GM19467 (cell line): ENCODE measurements at regions not wholly inside any gene's neighbourhood (a gene's known extent, or its start where the extent isn't known, plus 50 kb on each side); places are given as distances from the start of the nearest gene placed in this dataset.
"Not testable (repeated sequence)": the region's sequence is repeated elsewhere in the genome, so short reads cannot be mapped to it uniquely, and the experiment has no call there.

ENCODE experiments used
- ATAC-seq: cut with Tn5 transposase; IDR thresholded peaks from one replicate; pipeline ENCODE4 v1.9.1; 2021; ENCODE audit warnings: mild to moderate bottlenecking, moderate library complexity; ENCODE audit not compliant: unreplicated experiment

DNA sequence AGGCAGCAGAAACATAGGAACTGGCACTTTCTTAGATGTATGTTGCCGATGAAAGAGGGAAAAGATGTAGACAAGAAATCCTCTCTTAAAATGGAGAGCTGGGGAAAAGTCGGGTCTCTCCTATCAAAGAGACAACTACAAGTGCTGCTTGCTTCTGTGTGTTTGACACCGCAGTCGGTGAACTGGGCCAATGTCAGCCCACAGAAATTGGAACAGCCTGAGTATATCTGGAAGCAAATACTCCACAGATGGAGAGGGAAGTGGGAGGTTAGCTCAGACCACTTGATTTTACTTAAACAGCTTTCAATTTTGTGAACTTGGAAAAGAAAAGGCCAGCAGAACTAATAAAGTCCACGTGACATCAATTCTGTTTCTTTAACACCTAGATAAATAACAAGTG, 230.9 kb upstream of the FAT1 start:
- no peak for ATAC-seq

DNA sequence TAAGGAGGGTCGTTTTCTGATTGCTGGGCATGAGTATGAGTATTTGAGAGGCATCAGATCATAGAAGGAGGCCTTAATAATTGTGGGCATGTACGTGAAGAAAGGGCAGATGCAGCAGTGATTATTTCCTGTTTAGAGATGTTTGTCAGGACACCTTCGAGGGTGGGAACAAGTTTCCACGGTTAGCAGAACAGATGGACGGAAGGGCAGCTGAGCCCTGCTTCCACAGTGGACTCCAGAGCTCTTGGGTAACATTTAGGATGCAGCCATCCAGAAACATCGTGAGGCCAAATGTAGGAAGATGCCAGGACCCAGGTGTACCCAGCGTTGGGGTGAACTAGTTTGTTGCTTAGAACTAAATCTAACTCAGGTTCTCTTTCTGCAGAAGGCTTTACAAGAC, 231.3 kb upstream of the FAT1 start:
- ATAC-seq: no peak

DNA sequence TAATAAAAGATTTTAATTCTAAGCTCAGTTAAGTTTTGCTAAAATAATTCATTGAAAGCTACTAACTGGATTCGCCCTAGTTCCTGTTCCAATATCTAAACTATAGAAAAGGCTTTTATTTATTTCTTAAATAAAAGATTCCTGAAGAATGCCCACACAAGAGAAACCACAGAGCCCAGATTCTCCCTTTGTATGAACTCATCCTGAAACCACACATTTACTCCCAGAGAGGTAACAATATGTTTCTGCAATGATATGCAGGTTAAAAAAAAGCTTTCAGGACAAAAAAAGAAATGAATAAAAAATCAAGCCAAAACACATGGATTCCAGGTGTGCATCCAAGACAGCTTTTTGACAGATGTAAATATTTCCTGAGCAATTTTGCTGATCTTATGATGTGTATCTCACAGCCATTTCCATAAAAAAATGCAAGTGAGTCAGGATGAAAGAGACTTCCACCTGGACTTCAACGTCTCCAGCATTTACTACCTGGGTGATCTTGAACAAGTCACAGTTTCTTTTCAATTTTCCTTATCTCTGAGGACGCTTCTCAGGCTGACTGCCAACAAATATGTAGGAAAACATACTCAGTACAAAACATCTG, 234.4 kb upstream of the FAT1 start:
- no peak for ATAC-seq

GRCh38 chr4:186958726-186959350, 235.2 kb upstream of the FAT1 start:
- no peak for ATAC-seq

DNA sequence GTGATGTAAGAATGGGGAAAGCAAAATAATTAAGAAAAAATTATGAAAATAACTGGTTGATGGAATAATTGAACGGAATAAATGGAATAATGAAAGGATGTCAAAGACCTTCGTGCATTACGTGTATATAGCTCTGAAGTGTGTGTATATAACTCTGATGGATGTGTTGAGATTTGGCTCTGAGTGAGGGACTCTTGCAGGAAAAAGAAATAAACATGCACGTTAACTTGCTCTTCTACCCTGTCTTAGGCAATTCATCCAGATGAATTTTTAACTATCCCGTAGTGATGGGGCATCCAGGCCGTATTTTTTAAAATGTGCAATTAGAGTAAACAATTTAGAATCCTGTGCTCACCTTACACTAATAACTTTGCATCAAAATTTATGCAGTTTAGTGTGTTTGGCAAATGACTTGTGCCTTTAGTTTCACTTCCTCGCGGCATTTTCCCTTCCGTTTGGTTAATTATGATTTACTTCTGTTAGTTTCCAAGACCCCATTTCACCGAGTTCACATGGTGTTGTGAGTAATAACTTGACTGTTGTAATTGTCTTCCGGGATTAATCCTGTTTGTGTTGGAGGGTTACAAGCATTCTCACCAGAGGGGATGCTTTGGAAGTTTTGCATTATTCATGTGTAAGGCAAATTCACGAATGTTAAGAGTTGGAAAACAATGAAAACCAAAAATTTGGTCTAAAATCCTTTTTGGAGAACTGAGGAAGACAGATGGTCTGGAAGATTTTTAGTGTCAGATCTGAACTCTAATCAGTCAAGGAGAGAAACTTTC, 256.5 kb upstream of the FAT1 start:
- ATAC-seq: no peak

GRCh38 chr4:186981161-186981560, 257.5 kb upstream of the FAT1 start:
- ATAC-seq: no peak

DNA sequence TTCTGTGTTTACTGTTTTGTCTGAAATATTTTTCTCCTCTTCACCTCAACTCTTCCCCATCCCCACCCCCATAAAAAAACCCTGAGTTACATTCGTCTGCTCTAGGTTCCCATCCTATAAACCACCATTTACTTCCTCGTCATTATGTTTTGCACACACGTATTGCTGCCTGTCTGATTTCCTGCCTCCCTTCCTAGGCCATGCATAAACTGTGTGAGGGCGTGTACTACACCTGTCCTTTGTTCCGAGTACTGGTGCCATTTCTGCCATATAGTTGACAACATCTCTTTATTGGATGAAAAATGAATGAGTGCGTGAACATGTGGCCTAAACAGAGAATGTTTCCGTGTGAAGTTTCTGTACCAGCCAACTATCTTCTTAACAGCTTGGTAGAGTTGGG, 258.5 kb upstream of the FAT1 start:
- ATAC-seq: no peak

- no peak for ATAC-seq
Measured at GRCh38 chr4:186984105-186984644, 260.5 kb upstream of the FAT1 start.

DNA sequence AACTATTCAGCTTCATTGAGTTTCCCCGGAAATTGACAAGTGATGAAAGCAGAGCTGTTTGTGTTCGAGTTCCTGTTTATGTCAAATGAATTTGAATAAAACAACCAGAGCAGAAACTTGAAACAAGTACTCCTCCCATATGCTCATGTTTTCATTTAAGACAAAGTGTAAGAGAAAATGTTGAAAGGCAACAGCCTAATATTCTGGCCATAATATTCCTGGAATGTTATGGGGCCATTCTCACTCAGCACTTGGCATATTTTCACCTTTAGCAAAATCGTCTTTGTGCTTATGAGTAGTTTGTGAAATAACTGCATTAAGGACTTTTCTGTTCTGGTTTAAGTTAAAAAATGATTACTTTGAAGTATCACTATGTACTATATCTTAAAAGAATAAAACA, 276.0 kb upstream of the FAT1 start:
- no peak for ATAC-seq

- no peak for ATAC-seq
Measured at GRCh38 chr4:187000281-187000680, 276.6 kb upstream of the FAT1 start.

GRCh38 chr4:187002133-187002532, 278.5 kb upstream of the FAT1 start:
- ATAC-seq: not testable (repeated sequence)

- no peak for ATAC-seq
Measured at GRCh38 chr4:187004628-187005027, 281.0 kb upstream of the FAT1 start.

DNA sequence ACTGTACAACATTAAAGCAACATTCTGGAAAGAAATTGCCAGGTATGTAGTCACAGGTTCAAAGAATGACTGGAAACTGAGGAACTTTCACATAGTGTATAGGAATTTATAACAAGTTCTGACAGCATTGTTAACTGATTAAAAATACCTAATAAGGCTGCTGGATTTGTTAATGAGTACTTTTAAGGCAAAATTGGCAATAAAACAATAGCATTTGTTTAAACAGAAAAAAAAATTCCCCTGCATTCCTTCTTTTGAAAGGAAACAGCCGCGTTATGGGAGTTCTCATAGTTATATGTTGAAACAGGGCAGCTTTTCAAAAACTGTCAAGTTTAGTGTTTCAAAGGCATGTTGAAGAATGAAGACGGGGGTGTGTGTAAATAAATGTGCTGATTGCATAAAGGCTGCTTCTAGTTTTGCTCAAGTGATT, 282.5 kb upstream of the FAT1 start:
- no peak for ATAC-seq

DNA sequence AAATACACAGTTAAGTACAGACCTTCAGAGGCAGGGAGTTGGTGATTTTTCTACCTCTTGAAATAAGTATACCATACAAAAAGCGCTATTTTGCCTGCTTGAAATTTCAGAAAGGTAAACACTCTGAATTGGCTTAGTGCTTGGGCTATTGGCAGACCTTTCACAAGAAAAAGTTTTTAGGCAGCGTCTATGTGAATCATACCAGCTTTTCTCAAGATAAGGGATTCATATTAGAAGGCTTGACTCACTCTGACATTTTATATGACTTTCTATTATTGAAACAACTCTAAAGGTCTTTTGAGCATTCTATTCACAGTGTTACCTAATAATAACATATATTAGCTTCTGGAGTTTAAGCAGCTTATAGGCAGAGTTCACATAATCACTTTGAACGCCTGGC, 286.4 kb upstream of the FAT1 start:
- no peak for ATAC-seq

DNA sequence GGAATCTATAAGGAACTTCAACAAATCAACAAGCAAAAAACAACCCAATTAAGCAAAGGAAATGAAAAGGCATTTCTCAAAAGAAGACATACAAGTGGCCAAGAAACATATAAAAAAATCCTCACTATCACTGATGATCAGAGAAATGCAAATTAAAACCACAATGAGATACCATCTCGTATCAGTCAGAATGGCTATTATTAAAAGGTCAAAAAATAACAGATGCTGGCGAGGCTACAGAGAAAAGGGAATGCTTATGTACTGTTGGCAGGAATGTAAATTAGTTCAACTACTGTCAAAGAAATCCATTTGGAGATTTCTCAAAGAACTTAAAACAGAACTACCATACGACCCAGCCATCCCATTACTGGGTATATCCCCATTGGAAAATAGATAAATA, 292.4 kb upstream of the FAT1 start:
- no peak for ATAC-seq

DNA sequence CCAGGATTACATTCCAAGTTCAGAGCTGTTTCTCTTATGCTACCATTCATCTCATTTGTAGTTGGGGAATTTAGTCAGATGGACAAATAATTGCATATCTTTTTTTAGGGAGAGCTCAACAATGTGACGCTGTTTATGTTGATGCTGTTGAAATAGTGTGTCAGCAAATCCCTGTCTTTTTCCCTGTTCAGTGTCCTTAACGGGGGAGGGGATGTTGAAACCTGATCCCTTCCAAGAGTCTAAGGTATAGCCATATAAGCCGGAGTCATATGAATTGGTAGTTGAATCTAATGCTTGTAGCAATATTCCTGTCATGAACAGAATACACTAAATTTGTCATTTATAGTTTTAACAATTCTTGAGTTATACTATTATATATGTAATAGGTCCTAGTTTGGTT, 293.5 kb upstream of the FAT1 start:
- ATAC-seq: no peak

GRCh38 chr4:187019896-187020295, 296.2 kb upstream of the FAT1 start:
- ATAC-seq: no peak

GRCh38 chr4:187020676-187021075, 297.0 kb upstream of the FAT1 start:
- no peak for ATAC-seq

GRCh38 chr4:187021436-187022205, 298.0 kb upstream of the FAT1 start:
- ATAC-seq: no peak

DNA sequence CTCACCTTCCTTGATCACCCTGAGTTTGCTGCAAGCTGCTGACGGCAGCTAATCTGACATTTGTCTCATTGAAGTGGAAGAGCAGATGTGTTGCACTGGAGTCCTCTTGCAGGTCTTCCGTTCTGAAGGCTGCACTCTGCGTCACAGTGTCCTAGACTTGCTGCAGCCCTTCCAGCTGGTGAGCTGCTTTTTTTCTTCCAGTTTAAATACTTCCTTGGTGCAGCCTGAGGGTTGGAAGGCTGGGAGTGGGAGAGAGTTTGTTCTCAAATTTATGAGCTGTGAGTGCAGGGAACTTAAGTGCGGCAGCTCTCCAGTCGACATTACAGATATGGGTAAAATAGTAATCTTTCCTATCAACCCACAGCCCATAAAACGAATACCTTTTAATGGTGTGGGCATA, 303.6 kb upstream of the FAT1 start:
- no peak for ATAC-seq

GRCh38 chr4:187042251-187042650, 318.6 kb upstream of the FAT1 start:
- no peak for ATAC-seq
